ENCODE measurements at regions not wholly inside any gene's neighbourhood (a gene's known extent, or its start where the extent isn't known, plus 50 kb on each side); places are given as distances from the start of the nearest gene placed in this dataset.

GRCh38 chr3:187913617-187914033, 168.4 kb upstream of the BCL6 start:
- no peak for TF ChIP-seq POLR2AphosphoS5 (IDR thresholded peaks at IDR 0.05; ENCODE audit: low read depth, low read length)
- no peak for TF ChIP-seq TAF1 (IDR thresholded peaks at IDR 0.05; ENCODE audit: borderline replicate concordance, low read depth, low read length)
- TF ChIP-seq POLR2A (IDR thresholded peaks at IDR 0.05; ENCODE audit: low read depth, low read length): no peak
